Caco-2 (cell line): ENCODE measurements at regions not wholly inside any gene's neighbourhood (a gene's known extent, or its start where the extent isn't known, plus 50 kb on each side); places are given as distances from the start of the nearest gene placed in this dataset.

ENCODE experiments used
- BruUV-seq: library from RNA; stranded (reverse); fragments of 400-500 nt; replicated peaks from 2 replicates; lab custom pipeline; 2021; lab: Mats Ljungman, UMichigan
- CTCF ChIA-PET: fragments of 300-600 bp; sonication (Branson Sonifier 250); formaldehyde crosslinking; loops from one replicate; lab custom pipeline; 2022; ENCODE audit warnings: antibody characterized with exemption; lab: Charles Lee
- POLR2A ChIA-PET: fragments of 300-600 bp; sonication (Branson Sonifier 250); formaldehyde crosslinking; loops from one replicate; lab custom pipeline; 2022; ENCODE audit warnings: antibody characterized with exemption; lab: Charles Lee
- DNase-seq, 2 experiments: peaks; one replicate each; pipeline versions ENCODE4 v3.0.0 to v3.0.0-alpha.2; 2020 to 2022
- H3K27me3 ChIP-seq: replicated peaks from 2 replicates; pipeline ENCODE4 v1.6.0; 2011; ENCODE audit warnings: low read length; ENCODE audit not compliant: control insufficient read depth, insufficient read depth
- H3K36me3 ChIP-seq: 2 replicates; pipeline ENCODE4 v1.5.1; 2011; ENCODE audit warnings: low read length; ENCODE audit not compliant: control insufficient read depth, insufficient read depth
- H3K4me1 ChIP-seq: fragments of 250-450 bp; sonication (Bioruptor Pico); 2 replicates; pipeline ENCODE4 v1.5.1; 2020; ENCODE audit warnings: mild to moderate bottlenecking
- H3K4me3 ChIP-seq: 2 replicates; pipeline ENCODE4 v1.5.1; 2011; ENCODE audit warnings: low read depth, mild to moderate bottlenecking, control low read depth, low read length
- H3K9me3 ChIP-seq: fragments of 250-450 bp; sonication (Bioruptor Pico); 2 replicates; pipeline ENCODE4 v1.5.1; 2020; ENCODE audit warnings: mild to moderate bottlenecking, moderate library complexity
- H3K27ac Mint-ChIP-seq: one replicate; pipeline ENCODE4 v1.8.0; 2022; ENCODE audit warnings: mixed read lengths; ENCODE audit not compliant: unreplicated experiment
- H3K27me3 Mint-ChIP-seq: one replicate; pipeline ENCODE4 v1.8.0; 2022; ENCODE audit warnings: mixed read lengths; ENCODE audit not compliant: insufficient read depth, unreplicated experiment
- H3K36me3 Mint-ChIP-seq: one replicate; pipeline ENCODE4 v1.8.0; 2022; ENCODE audit warnings: mild to moderate bottlenecking, mixed read lengths; ENCODE audit not compliant: insufficient read depth, unreplicated experiment
- H3K4me1 Mint-ChIP-seq: one replicate; pipeline ENCODE4 v1.8.0; 2022; ENCODE audit warnings: low read depth, mixed read lengths; ENCODE audit not compliant: unreplicated experiment
- H3K4me3 Mint-ChIP-seq: one replicate; pipeline ENCODE4 v1.8.0; 2022; ENCODE audit warnings: mild to moderate bottlenecking, moderate library complexity, mixed read lengths; ENCODE audit not compliant: unreplicated experiment
- H3K9me3 Mint-ChIP-seq: one replicate; pipeline ENCODE4 v1.8.0; 2022; ENCODE audit warnings: mixed read lengths; ENCODE audit not compliant: unreplicated experiment
- CTCF ChIP-seq, 2 experiments: fragments of 200-600 bp in 1 of 2; IDR thresholded peaks; 1 replicate in 1 of 2; 2 replicates in 1 of 2; pipeline versions ENCODE4 v1.5.1 to v1.8.0; 2011 to 2022; ENCODE audit warnings: antibody characterized with exemption in 1 of 2, control low read depth in 1 of 2, inconsistent platforms in 1 of 2, low read depth in 1 of 2, low read length in 1 of 2, mild to moderate bottlenecking in 1 of 2, moderate library complexity in 1 of 2; ENCODE audit not compliant: insufficient read depth in 1 of 2, severe bottlenecking in 1 of 2, unreplicated experiment in 1 of 2
- intact Hi-C: fragments of 100-400 bp; cut with micrococcal nuclease; formaldehyde crosslinking; loops from one replicate; pipeline ENCODE4 v1.10.0; 2022; ENCODE audit not compliant: unreplicated experiment

GRCh38 chr12:69027411-69027881, 94.5 kb upstream of the CPM start:
- H3K4me1 ChIP-seq = no peaks in the 10 kb centered on the region
- Mint-ChIP-seq H3K4me3 (no peak overlapping the region), H3K4me1 (no peaks in the 10 kb centered on the region), H3K9me3 (no peaks in the 10 kb centered on the region), H3K36me3 (no peaks in the 10 kb centered on the region), H3K27me3 (no peaks in the 10 kb centered on the region), H3K27ac (no peak overlapping the region)
- H3K9me3 ChIP-seq = no peaks in the 10 kb centered on the region
- BruUV-seq = no TSS peak
- intact Hi-C loops = no loop called here
- H3K36me3 ChIP-seq = no peaks in the 10 kb centered on the region
- DNase-seq = no peak
- no peak overlapping the region for H3K4me3 ChIP-seq
- ChIA-PET CTCF (no interaction called here), POLR2A (no interaction called here)
- no peaks in the 10 kb centered on the region for H3K27me3 ChIP-seq
- TF ChIP-seq CTCF (IDR thresholded peaks at IDR 0.05; ENCODE audit: insufficient read depth in 1 of 2, low read depth in 1 of 2, low read length in 1 of 2, severe bottlenecking in 1 of 2, unreplicated experiment in 1 of 2) = no peak

- no peaks in the 10 kb centered on the region for H3K4me1 Mint-ChIP-seq
- Histone ChIP-seq H3K36me3 (no peaks in the 10 kb centered on the region), H3K9me3 (no peaks in the 10 kb centered on the region), H3K4me3 (no peak overlapping the region), H3K4me1 (no peaks in the 10 kb centered on the region), H3K27me3 (no peaks in the 10 kb centered on the region)
- ChIA-PET CTCF (no interaction called here), POLR2A (no interaction called here)
- H3K4me3 Mint-ChIP-seq = no peak overlapping the region
- no peaks in the 10 kb centered on the region for H3K9me3 Mint-ChIP-seq
- H3K36me3 Mint-ChIP-seq = no peaks in the 10 kb centered on the region
- no peak overlapping the region for H3K27ac Mint-ChIP-seq
- intact Hi-C loops = no loop called here
- H3K27me3 Mint-ChIP-seq = no peaks in the 10 kb centered on the region
- no peak for TF ChIP-seq CTCF (IDR thresholded peaks at IDR 0.05; ENCODE audit: insufficient read depth in 1 of 2, low read depth in 1 of 2, low read length in 1 of 2, severe bottlenecking in 1 of 2, unreplicated experiment in 1 of 2)
- no peak for DNase-seq
- BruUV-seq = no TSS peak
Measured at GRCh38 chr12:69028941-69029729, 96.2 kb upstream of the CPM start.

GRCh38 chr12:69030321-69030720, 97.3 kb upstream of the CPM start:
- Mint-ChIP-seq H3K27ac (no peak overlapping the region), H3K9me3 (no peaks in the 10 kb centered on the region), H3K36me3 (no peaks in the 10 kb centered on the region), H3K4me3 (no peak overlapping the region), H3K27me3 (no peaks in the 10 kb centered on the region), H3K4me1 (no peaks in the 10 kb centered on the region)
- no peaks in the 10 kb centered on the region for H3K36me3 ChIP-seq
- no peak for DNase-seq
- H3K4me3 ChIP-seq = no peak overlapping the region
- no peak for TF ChIP-seq CTCF (IDR thresholded peaks at IDR 0.05; ENCODE audit: insufficient read depth in 1 of 2, low read depth in 1 of 2, low read length in 1 of 2, severe bottlenecking in 1 of 2, unreplicated experiment in 1 of 2)
- ChIA-PET POLR2A (no interaction called here), CTCF (no interaction called here)
- H3K4me1 ChIP-seq = no peaks in the 10 kb centered on the region
- intact Hi-C loops = no loop called here
- H3K27me3 ChIP-seq = no peaks in the 10 kb centered on the region
- no TSS peak for BruUV-seq
- no peaks in the 10 kb centered on the region for H3K9me3 ChIP-seq
